Body of pancreas (tissue), 4 donors: ENCODE measurements at regions not wholly inside any gene's neighbourhood (a gene's known extent, or its start where the extent isn't known, plus 50 kb on each side); places are given as distances from the start of the nearest gene placed in this dataset.

Source experiments
- ATAC-seq: fragments of 150-250 bp; one replicate; pipeline ENCODE4 v1.9.1; 2016
- DNase-seq, 4 donors: peaks; one replicate each; pipeline ENCODE4 v3.0.0-alpha.2; 2019
- H3K27ac ChIP-seq, 4 donors: fragments of 200-600 bp; sonication (generic); 1 replicate in 3 of 4; 2 replicates in 1 of 4; pipeline versions ENCODE4 v1.5.1 to v1.6.1; 2016 to 2019; ENCODE audit warnings: mild to moderate bottlenecking in 1 of 4, mixed read lengths in 1 of 4, moderate library complexity in 1 of 4
- H3K27me3 ChIP-seq, 2 donors: fragments of 200-600 bp; sonication (generic); one replicate each; pipeline ENCODE4 v1.6.0; 2016; ENCODE audit warnings: mild to moderate bottlenecking in 1 of 2
- H3K36me3 ChIP-seq, 2 donors: fragments of 200-600 bp; sonication (generic); replicated peaks in 1 of 2; 2 replicates each; pipeline ENCODE4 v1.5.1; 2016; ENCODE audit warnings: low read depth in 2 of 2; ENCODE audit not compliant: insufficient read depth in 1 of 2
- H3K4me1 ChIP-seq: fragments of 200-600 bp; sonication (generic); one replicate; pipeline ENCODE4 v1.6.0; 2016
- H3K4me3 ChIP-seq, 2 donors: fragments of 200-600 bp; sonication (generic); 1 replicate in 1 of 2; 2 replicates in 1 of 2; pipeline ENCODE4 v1.5.1; 2016 to 2019
- H3K9me3 ChIP-seq, 3 donors: fragments of 200-600 bp; sonication (generic); 1 replicate in 2 of 3; 2 replicates in 1 of 3; pipeline ENCODE4 v1.5.1; 2016
- CTCF ChIP-seq, 7 experiments: fragments of 450-650 bp in 4 of 7; fragments of 200-600 bp in 3 of 7; sonication (generic) in 3 of 7; IDR thresholded peaks; one replicate each; pipeline ENCODE4 v1.5.1; 2016 to 2019; ENCODE audit warnings: antibody characterized with exemption in 7 of 7
- POLR2A ChIP-seq, 3 donors: fragments of 450-650 bp; IDR thresholded peaks; one replicate each; pipeline ENCODE4 v1.6.1; 2016; ENCODE audit warnings: antibody characterized with exemption in 3 of 3, mild to moderate bottlenecking in 2 of 3
- WGBS, 2 donors: methylation state at CpG; one replicate each; pipeline ENCODE4 v1.1.5; 2017; 5-methylcytosine and 5-hydroxymethylcytosine counted together
- intact Hi-C: fragments of 100-400 bp; cut with DNase I; formaldehyde crosslinking; loops from one replicate; pipeline ENCODE4 v1.15.1; 2023

GRCh38 chr17:72507370-72507769 is 386.6 kb downstream of the SOX9 start:
- Histone ChIP-seq H3K4me3 (no peak overlapping the region), H3K27ac (no peak overlapping the region)
- intact Hi-C loops, result no loop called here

GRCh38 chr17:72510351-72511016 is 389.7 kb downstream of the SOX9 start:
- Histone ChIP-seq H3K9me3 (no peaks in the 10 kb centered on the region), H3K27ac (peak overlapping the region in 3 of 4 donors; percentile 14 to 36 (median 31)), H3K4me1 (peaks cover 34% of the 10 kb centered on the region), H3K36me3 (no peaks in the 10 kb centered on the region), H3K4me3 (no peak overlapping the region), H3K27me3 (no peaks in the 10 kb centered on the region)
- 78 to 84% methylated on average over 3 of the region's 3 CpGs for WGBS, 2 donors
- DNase-seq, result peak in 2 of 4 donors; percentile 24 to 35
- no peak for ATAC-seq
- intact Hi-C loops, result no loop called here
- no peak for TF ChIP-seq POLR2A (IDR thresholded peaks at IDR 0.05)

More at GRCh38 chr17:72507370-72507769, 386.6 kb downstream of the SOX9 start:
- Histone ChIP-seq H3K9me3 (no peaks in the 10 kb centered on the region), H3K27me3 (no peaks in the 10 kb centered on the region), H3K36me3 (no peaks in the 10 kb centered on the region), H3K4me1 (peaks cover 40% of the 10 kb centered on the region)
- ATAC-seq (no peak), DNase-seq (no peak)
- TF ChIP-seq POLR2A (IDR thresholded peaks at IDR 0.05) (no peak), CTCF (IDR thresholded peaks at IDR 0.05) (no peak)
- 84 to 95% methylated on average over 7 of the region's 7 CpGs for WGBS, 2 donors

GRCh38 chr17:72511242-72511641 is 390.4 kb downstream of the SOX9 start:
- ATAC-seq, result no peak
- Histone ChIP-seq H3K27me3 (no peaks in the 10 kb centered on the region), H3K4me1 (peaks cover 42% of the 10 kb centered on the region), H3K36me3 (no peaks in the 10 kb centered on the region), H3K9me3 (no peaks in the 10 kb centered on the region), H3K27ac (peak overlapping the region in 1 of 4 donors; percentile 14), H3K4me3 (no peak overlapping the region)
- TF ChIP-seq POLR2A (IDR thresholded peaks at IDR 0.05) (no peak), CTCF (IDR thresholded peaks at IDR 0.05) (no peak)
- no peak for DNase-seq
- intact Hi-C loops, result no loop called here
- WGBS, 2 donors, result 86 to 93% methylated on average over 7 of the region's 7 CpGs

GRCh38 chr17:72511874-72512273 is 391.1 kb downstream of the SOX9 start:
- WGBS, 2 donors, result 46 to 48% methylated on average over 3 of the region's 3 CpGs
- ATAC-seq (no peak), DNase-seq (peak in 2 of 4 donors; percentile 21 to 33)
- intact Hi-C loops, result no loop called here
- Histone ChIP-seq H3K9me3 (no peaks in the 10 kb centered on the region), H3K36me3 (no peaks in the 10 kb centered on the region), H3K27ac (peak overlapping the region in 1 of 4 donors; percentile 14), H3K27me3 (no peaks in the 10 kb centered on the region), H3K4me3 (no peak overlapping the region), H3K4me1 (peaks cover 48% of the 10 kb centered on the region)
- TF ChIP-seq CTCF (IDR thresholded peaks at IDR 0.05) (no peak), POLR2A (IDR thresholded peaks at IDR 0.05) (no peak)

- Histone ChIP-seq H3K27ac (no peak overlapping the region), H3K36me3 (no peaks in the 10 kb centered on the region), H3K4me3 (no peak overlapping the region), H3K4me1 (peaks cover 58% of the 10 kb centered on the region), H3K9me3 (no peaks in the 10 kb centered on the region), H3K27me3 (no peaks in the 10 kb centered on the region)
- TF ChIP-seq CTCF (IDR thresholded peaks at IDR 0.05) (no peak), POLR2A (IDR thresholded peaks at IDR 0.05) (no peak)
- DNase-seq (no peak), ATAC-seq (no peak)
- intact Hi-C loops, result no loop called here
- WGBS, 2 donors, result 78 to 93% methylated on average over 8 of the region's 8 CpGs
Observed at GRCh38 chr17:72512649-72513556, 392.1 kb downstream of the SOX9 start.
